ENCODE measurements at regions not wholly inside any gene's neighbourhood (a gene's known extent, or its start where the extent isn't known, plus 50 kb on each side); places are given as distances from the start of the nearest gene placed in this dataset.

GRCh38 chr11:121792185-121792584, 323.8 kb downstream of the BLID start:
- TF ChIP-seq CTCF (IDR thresholded peaks at IDR 0.05; ENCODE audit: insufficient read depth, low read depth, low read length) = no peak
- TF ChIP-seq EZH2 (IDR thresholded peaks at IDR 0.05; ENCODE audit: insufficient read depth, low read length) = no peak

All from astrocyte (in vitro differentiated cells and primary cell).